HL-60 (cell line): ENCODE measurements at regions not wholly inside any gene's neighbourhood (a gene's known extent, or its start where the extent isn't known, plus 50 kb on each side); places are given as distances from the start of the nearest gene placed in this dataset.

ENCODE experiments used
- DNase-seq, 2 experiments: peaks; one replicate each; pipeline ENCODE4 v3.0.0-alpha.2; 2010 to 2020; ENCODE audit warnings: low read depth in 1 of 2, low spot score in 1 of 2
- H3K27ac ChIP-seq: fragments of 250-450 bp; sonication (Bioruptor Pico); replicated peaks from 2 replicates; pipeline ENCODE4 v1.5.1; 2020; ENCODE audit warnings: mild to moderate bottlenecking, moderate library complexity
- H3K27me3 ChIP-seq: fragments of 250-450 bp; sonication (Bioruptor Pico); 2 replicates; pipeline ENCODE4 v1.5.1; 2021; ENCODE audit warnings: mild to moderate bottlenecking, moderate library complexity; ENCODE audit not compliant: insufficient read depth, poor library complexity, severe bottlenecking
- H3K4me3 ChIP-seq: replicated peaks from 2 replicates; pipeline ENCODE4 v1.5.1; 2011; ENCODE audit warnings: mild to moderate bottlenecking, control low read depth, low read length; ENCODE audit not compliant: insufficient read depth
- GABPA ChIP-seq: IDR thresholded peaks from 2 replicates; pipeline ENCODE4 v1.6.1; 2012; ENCODE audit warnings: low read depth
- POLR2AphosphoS5 ChIP-seq: IDR thresholded peaks from 2 replicates; pipeline ENCODE4 v1.6.1; 2012; ENCODE audit warnings: low read depth
- SPI1 ChIP-seq: IDR thresholded peaks from 2 replicates; pipeline ENCODE4 v1.6.1; 2012; ENCODE audit warnings: low read depth, mild to moderate bottlenecking, borderline replicate concordance
- TF ChIP-seq, protein P1 (sequence below): IDR thresholded peaks from one replicate; pipeline ENCODE4 v1.5.1; 2011; ENCODE audit warnings: low read length, control low read depth, inconsistent platforms; ENCODE audit not compliant: insufficient read depth
- TF ChIP-seq, protein P2 (sequence below): IDR thresholded peaks from 2 replicates; pipeline ENCODE4 v1.6.1; 2012; ENCODE audit warnings: low read depth; ENCODE audit not compliant: insufficient replicate concordance

DNA sequence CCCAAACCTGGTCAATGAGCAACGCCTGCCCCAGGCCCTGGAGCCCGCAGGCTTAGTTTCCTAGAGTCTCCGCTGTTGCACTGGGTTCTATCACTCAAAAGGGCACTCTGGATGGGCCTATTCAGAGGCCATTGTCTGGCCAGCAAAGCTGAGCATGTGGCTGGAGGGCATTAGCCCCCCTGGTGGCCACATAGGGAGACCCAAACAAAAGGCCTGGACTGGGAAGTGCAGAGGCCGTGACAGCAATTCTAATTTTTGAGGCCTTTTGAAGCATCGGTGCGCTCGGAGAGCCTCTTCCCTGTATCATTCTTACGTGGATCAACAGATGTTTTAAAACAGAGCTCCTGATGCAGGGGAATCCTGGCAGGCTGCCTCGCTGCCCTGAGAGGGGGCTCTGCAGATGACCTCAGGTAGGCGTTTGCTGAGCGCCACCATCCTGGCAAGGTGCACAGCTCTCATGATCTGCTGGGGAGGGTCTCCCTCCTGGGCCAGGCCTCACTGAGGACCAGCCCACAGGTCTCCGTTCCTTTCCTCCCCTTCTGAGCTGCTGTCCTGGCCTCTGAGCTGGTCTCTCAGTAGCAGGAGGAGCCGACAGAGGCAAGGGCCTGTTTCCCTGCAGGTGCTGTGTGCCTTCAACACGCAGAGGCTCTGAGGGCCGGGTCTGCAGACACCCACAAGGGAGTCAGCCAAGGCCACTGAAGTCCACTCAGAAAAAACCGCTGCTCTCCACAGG, 190.5 kb downstream of the URI1 start:
- no peak for DNase-seq
- H3K27me3 ChIP-seq = no peaks in the 10 kb centered on the region
- no peak overlapping the region for H3K4me3 ChIP-seq
- TF ChIP-seq GABPA (no peak), POLR2AphosphoS5 (no peak), SPI1 (no peak)
- TF ChIP-seq, protein P1, sequence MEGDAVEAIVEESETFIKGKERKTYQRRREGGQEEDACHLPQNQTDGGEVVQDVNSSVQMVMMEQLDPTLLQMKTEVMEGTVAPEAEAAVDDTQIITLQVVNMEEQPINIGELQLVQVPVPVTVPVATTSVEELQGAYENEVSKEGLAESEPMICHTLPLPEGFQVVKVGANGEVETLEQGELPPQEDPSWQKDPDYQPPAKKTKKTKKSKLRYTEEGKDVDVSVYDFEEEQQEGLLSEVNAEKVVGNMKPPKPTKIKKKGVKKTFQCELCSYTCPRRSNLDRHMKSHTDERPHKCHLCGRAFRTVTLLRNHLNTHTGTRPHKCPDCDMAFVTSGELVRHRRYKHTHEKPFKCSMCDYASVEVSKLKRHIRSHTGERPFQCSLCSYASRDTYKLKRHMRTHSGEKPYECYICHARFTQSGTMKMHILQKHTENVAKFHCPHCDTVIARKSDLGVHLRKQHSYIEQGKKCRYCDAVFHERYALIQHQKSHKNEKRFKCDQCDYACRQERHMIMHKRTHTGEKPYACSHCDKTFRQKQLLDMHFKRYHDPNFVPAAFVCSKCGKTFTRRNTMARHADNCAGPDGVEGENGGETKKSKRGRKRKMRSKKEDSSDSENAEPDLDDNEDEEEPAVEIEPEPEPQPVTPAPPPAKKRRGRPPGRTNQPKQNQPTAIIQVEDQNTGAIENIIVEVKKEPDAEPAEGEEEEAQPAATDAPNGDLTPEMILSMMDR = no peak
- TF ChIP-seq, protein P2, sequence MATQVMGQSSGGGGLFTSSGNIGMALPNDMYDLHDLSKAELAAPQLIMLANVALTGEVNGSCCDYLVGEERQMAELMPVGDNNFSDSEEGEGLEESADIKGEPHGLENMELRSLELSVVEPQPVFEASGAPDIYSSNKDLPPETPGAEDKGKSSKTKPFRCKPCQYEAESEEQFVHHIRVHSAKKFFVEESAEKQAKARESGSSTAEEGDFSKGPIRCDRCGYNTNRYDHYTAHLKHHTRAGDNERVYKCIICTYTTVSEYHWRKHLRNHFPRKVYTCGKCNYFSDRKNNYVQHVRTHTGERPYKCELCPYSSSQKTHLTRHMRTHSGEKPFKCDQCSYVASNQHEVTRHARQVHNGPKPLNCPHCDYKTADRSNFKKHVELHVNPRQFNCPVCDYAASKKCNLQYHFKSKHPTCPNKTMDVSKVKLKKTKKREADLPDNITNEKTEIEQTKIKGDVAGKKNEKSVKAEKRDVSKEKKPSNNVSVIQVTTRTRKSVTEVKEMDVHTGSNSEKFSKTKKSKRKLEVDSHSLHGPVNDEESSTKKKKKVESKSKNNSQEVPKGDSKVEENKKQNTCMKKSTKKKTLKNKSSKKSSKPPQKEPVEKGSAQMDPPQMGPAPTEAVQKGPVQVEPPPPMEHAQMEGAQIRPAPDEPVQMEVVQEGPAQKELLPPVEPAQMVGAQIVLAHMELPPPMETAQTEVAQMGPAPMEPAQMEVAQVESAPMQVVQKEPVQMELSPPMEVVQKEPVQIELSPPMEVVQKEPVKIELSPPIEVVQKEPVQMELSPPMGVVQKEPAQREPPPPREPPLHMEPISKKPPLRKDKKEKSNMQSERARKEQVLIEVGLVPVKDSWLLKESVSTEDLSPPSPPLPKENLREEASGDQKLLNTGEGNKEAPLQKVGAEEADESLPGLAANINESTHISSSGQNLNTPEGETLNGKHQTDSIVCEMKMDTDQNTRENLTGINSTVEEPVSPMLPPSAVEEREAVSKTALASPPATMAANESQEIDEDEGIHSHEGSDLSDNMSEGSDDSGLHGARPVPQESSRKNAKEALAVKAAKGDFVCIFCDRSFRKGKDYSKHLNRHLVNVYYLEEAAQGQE = no peak
- H3K27ac ChIP-seq = no peak overlapping the region

DNA sequence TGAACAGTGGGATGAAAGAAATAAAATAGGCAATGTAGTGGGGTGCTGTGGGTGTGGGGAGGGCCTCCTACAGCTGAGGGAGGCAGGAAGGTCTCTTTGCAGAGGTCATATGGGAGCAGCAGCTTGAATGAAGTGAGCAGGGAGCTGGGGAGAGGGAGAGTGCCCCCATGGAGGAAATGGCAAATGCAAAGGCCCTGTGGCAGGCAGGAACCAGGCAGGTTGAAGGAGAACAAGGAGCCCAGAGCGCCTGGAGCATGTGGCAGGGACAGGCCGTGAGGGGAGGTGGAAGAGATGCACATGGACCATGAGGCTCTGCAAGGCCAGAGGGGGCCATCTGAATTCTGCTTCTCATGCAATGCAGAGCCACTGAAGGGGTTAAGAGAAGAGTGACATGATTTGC, 191.8 kb downstream of the URI1 start:
- Histone ChIP-seq H3K27me3 (no peaks in the 10 kb centered on the region), H3K27ac (no peak overlapping the region), H3K4me3 (no peak overlapping the region)
- DNase-seq = no peak
- TF ChIP-seq, protein P2 = no peak
- TF ChIP-seq SPI1 (no peak), POLR2AphosphoS5 (no peak), GABPA (no peak)
- TF ChIP-seq, protein P1 = no peak

DNA sequence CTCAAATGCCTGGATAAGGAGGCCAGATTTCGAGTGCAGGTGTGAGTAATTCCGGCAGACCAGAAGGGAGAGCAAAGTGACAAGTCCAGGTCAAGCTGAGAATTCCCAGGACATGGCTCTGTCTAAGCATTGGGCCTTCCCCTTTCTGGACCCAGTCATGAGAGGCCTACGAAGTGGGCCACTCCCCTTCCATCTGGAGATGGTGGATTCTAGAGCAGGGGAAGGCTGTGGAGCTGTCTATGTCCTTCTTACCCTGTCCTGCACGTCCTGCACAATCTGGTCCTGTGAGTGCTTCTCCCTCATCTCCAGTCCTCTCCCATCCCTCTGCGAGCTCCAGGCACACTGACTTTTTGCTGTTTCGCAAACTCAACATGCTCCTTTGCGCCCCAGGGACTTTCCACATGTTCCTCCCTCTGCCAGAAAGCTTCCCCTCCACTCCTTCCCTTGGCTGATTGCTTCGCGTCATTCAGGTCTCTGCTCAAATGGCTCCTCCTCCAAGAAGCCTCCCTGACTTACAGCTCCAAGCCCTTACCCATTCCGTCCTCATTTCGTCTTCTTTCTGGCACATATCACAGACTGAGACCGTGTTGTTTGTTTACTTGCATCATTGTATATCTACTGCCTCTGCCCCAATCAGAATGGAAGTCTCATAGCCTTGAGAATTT, 193.2 kb downstream of the URI1 start:
- no peak for DNase-seq
- no peak overlapping the region for H3K27ac ChIP-seq
- no peak overlapping the region for H3K4me3 ChIP-seq
- H3K27me3 ChIP-seq = no peaks in the 10 kb centered on the region
- TF ChIP-seq, protein P2 = no peak
- TF ChIP-seq, protein P1 = no peak
- no peak for TF ChIP-seq GABPA
